ENCODE measurements at regions not wholly inside any gene's neighbourhood (a gene's known extent, or its start where the extent isn't known, plus 50 kb on each side); places are given as distances from the start of the nearest gene placed in this dataset.
"Not testable (repeated sequence)": the region's sequence is repeated elsewhere in the genome, so short reads cannot be mapped to it uniquely, and the experiment has no call there.

DNA sequence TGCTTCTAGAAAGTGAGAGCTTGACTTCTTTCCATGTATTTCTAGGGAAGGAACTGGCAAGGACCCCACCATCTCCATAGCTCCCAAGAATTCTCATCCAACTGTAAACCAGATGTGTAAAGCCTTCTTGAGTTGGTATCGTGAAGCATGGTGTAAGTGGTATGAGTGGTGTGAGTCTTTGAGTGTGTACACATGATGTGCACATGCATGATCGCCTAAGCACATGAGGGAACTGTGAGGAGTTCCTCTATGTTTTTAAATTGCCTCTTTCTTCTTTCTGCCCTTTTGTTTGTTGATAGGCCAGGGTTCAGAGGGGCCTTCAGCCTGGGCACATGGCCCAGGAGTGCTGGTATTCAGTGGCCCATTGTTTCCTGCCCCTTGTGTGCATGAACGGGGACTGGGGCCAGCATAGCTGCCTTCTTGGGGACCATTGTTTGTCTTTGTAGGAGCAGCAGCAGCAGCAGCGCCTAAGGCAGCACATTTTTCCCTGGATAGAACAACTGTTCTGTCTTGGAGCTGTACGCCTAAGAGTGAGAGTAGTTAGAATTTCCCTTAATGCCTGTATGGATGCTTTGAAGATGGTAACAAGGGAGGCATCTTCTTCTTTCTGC, 95.9 kb downstream of the SRGAP2 start:
- not testable (repeated sequence) for H3K27ac Mint-ChIP-seq; H3K9me3 Mint-ChIP-seq; H3K36me3 Mint-ChIP-seq (ENCODE audit: low read depth); H3K4me3 Mint-ChIP-seq; H3K27me3 Mint-ChIP-seq; H3K4me1 Mint-ChIP-seq (ENCODE audit: low read depth)

DNA sequence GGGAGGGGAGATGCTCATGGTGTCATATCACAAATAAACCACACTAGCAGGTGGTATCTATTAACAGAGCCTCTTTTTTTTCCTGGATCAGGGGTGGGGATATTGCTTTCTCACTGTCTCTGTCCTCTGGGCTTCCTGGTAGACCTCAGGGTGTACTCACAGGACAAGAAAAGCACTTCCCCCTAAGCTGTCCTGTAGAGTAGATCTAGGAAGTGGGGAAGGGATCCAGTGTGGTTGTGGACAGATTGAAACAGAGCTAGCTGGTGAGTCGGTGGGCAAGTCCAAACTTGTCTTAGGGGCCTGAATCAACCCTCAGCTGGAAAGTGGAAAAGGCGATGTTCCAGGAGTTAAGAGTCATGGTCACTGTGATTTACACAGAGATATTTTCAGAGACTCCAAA, 96.6 kb downstream of the SRGAP2 start:
- not testable (repeated sequence) for H3K27ac Mint-ChIP-seq; H3K4me3 Mint-ChIP-seq; H3K9me3 Mint-ChIP-seq; H3K4me1 Mint-ChIP-seq (ENCODE audit: low read depth); H3K27me3 Mint-ChIP-seq; H3K36me3 Mint-ChIP-seq (ENCODE audit: low read depth)

DNA sequence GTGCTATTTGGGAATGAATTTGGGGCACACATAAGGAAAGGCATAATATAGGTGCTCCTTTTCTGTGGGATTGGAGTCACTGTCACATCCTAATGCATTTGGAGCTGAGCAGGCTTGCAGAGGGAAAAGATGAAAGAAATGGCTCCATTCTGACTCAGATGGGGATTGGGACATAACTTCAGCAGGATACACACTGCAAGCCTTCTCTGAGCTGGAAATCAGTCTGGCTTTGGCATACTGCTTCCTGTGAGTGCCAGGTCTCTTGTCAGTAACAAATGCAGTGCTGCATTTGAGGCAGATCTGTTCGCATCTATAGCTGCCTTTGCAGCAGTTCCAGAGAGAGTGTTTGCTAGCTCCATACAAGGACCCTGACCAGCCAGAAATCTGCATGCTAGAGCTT, 98.7 kb downstream of the SRGAP2 start:
- not testable (repeated sequence) for H3K27me3 Mint-ChIP-seq; H3K36me3 Mint-ChIP-seq (ENCODE audit: low read depth); H3K27ac Mint-ChIP-seq; H3K9me3 Mint-ChIP-seq; H3K4me3 Mint-ChIP-seq; H3K4me1 Mint-ChIP-seq (ENCODE audit: low read depth)

DNA sequence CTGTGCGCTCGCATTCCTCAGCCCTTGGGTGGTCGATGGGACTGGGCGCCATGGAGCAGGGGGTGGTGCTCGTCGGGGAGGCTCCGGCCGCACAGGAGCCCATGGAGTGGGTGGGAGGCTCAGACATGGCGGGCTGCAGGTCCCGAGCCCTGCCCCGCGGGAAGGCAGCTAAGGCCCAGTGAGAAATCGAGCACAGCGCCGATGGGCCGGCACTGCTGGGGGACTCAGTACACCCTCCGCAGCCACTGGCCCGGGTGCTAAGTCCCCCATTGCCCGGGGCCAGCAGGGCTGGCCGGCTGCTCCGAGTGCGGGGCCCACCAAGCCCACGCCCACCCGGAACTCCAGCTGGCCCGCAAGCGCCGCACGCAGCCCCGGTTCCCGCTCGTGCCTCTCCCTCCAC, 104.1 kb downstream of the SRGAP2 start:
- H3K4me1 Mint-ChIP-seq (ENCODE audit: low read depth); H3K9me3 Mint-ChIP-seq; H3K36me3 Mint-ChIP-seq (ENCODE audit: low read depth); H3K27ac Mint-ChIP-seq; H3K4me3 Mint-ChIP-seq; H3K27me3 Mint-ChIP-seq: not testable (repeated sequence)

DNA sequence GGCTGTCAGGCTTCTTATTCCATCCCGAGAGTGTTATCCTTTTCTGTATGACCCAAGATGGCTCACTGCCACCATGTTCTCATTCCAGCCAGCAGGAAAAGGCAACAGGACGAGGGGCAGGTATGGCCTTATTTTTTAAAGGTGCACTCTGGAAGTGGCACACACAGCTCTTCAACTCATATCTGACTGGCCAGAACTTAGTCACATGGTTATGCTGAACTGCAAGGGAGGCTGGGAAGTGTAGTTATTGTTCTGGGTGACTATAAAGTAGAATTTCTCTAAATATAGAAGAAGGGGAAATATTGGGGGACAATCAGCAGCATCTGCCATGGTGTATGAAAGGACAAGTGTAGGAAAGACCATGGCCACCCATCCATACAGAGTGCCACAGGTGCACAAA, 107.6 kb downstream of the SRGAP2 start:
- not testable (repeated sequence) for H3K9me3 Mint-ChIP-seq; H3K4me3 Mint-ChIP-seq; H3K27me3 Mint-ChIP-seq; H3K27ac Mint-ChIP-seq; H3K36me3 Mint-ChIP-seq (ENCODE audit: low read depth); H3K4me1 Mint-ChIP-seq (ENCODE audit: low read depth)

DNA sequence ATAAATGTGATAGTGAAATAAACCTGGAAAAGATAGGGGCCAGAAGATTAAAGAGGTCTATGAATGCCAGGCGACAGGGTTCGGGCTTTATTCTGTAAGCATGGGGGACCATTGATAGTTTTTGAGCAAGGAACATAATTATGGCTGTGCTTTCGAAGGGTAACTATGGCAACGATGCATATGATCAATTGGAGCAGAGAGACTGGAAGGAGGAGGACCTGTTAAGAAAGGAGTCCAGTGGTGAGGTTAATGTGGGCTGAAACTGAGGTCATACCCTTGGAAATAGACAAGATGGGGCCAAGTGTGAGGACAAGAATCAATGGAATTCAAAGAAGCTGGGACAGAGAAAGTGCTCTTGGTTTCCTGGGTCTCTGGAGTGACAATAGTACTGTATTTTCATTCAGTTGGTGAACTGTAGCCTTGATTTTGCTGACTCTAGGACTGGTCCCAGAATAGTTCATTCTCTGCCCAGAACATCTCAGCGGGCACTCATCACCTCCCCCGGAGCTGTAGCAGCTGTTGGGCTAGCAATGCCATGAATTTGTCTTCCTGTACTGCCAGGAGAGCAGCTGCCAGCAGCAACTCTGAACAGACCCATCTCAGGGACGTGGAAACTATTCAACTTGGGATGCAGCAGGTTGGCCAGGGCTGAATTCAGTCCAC, 108.4 kb downstream of the SRGAP2 start:
- not testable (repeated sequence) for H3K27me3 Mint-ChIP-seq; H3K4me3 Mint-ChIP-seq; H3K9me3 Mint-ChIP-seq; H3K36me3 Mint-ChIP-seq (ENCODE audit: low read depth); H3K27ac Mint-ChIP-seq; H3K4me1 Mint-ChIP-seq (ENCODE audit: low read depth)

DNA sequence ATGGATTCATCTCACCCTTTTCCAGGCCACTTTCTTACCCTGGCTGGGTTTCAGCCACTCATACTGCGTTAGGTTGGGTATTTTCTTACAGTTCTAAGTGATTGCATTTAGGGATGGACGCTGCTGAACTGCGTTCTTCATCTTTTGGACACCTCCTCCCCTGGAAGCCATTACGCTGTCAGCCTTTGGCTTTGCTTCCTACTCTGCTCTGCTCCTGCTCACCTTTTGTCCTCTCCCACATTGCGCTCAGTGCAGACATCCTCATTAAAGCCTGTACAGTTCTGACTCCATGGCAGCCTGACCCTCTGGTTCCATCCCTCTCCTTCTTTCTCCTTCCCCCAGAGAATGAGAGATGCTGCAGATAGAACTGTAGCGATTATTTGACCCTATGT, 108.9 kb downstream of the SRGAP2 start:
- not testable (repeated sequence) for H3K27ac Mint-ChIP-seq; H3K36me3 Mint-ChIP-seq (ENCODE audit: low read depth); H3K4me1 Mint-ChIP-seq (ENCODE audit: low read depth); H3K4me3 Mint-ChIP-seq; H3K9me3 Mint-ChIP-seq; H3K27me3 Mint-ChIP-seq

DNA sequence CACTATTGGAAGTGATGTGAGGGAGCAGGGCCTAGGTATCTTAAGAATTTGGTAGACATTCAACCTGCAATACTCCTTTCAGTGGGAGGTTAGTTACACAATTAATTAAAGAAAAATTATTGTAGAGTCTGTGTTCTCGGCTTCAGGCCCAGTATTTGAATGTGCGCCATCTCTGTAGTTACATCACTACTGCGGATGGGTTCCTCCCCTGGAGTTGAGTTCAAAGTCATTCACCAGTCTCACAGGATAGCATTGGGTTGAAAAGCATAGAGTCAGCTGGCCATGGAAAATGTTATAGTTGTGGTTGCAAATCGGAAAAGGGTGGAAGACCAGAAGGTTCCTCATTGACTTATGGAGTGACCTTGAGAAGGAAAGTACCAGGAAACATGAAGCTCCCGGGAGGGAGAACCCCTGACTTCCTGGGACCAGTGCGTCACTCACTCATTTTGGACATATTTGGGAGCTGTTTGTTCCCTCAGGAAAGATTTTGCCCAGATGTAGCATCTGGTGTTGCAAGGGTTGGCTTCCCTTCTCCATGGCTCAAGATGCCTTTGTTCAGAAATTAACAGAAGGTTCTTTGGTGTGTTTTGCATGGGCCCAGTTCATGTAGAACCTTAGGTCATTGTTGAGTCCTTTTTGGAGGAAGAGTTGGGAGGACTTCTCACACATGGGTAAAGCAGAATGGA, 111.8 kb downstream of the SRGAP2 start:
- not testable (repeated sequence) for H3K27me3 Mint-ChIP-seq; H3K27ac Mint-ChIP-seq; H3K36me3 Mint-ChIP-seq (ENCODE audit: low read depth); H3K9me3 Mint-ChIP-seq; H3K4me1 Mint-ChIP-seq (ENCODE audit: low read depth); H3K4me3 Mint-ChIP-seq

DNA sequence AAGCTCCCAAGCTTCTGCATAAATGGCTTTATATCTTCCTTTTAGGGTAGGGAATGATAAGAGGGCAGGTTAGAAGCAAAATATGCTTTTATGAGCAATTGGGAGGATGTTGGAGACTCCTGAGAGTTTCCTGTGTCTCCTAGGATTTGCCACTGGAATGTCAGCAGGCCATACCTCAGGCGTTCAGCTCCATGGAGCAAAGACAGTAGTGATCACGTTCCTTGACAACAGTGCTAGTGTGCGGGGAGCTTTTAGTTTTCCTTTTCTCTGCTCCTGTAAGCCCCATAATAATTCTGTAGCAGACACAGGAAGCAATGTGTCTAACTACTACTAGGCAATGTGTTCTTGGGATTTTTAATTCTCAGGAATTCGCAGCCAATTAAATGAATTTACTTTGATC, 113.6 kb downstream of the SRGAP2 start:
- not testable (repeated sequence) for H3K9me3 Mint-ChIP-seq; H3K36me3 Mint-ChIP-seq (ENCODE audit: low read depth); H3K27me3 Mint-ChIP-seq; H3K4me1 Mint-ChIP-seq (ENCODE audit: low read depth); H3K27ac Mint-ChIP-seq; H3K4me3 Mint-ChIP-seq

DNA sequence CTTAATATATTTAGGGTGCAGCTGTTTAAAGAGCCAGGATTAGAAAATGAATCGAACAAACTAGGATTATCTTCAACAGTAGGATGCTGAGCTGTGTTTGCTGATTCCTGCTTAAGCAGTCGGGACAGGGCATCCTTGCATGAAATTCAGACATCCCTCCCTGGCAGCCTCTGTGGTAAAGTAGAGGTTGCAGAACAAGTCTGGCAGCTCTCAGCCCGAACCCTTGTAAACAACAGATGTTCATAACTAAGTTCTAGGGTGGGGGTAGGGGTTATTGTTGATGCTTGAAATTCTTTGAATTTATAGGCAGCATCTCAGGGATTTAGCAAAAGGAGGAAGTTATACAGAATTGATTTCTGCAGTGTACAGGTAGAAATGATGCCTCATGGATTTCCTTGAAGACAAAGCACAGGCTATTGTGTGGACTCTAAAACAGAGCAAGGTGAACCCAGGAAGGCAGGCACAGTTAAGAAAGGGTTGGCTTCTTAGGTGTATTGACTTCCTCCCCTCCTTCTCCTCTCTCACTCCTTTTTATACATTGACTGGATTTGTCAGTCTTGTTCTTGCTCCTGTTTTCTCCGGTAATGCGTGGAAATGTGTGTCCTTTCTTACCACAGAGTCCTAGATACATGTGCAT, 114.7 kb downstream of the SRGAP2 start:
- not testable (repeated sequence) for H3K4me3 Mint-ChIP-seq; H3K4me1 Mint-ChIP-seq (ENCODE audit: low read depth); H3K27ac Mint-ChIP-seq; H3K27me3 Mint-ChIP-seq; H3K9me3 Mint-ChIP-seq; H3K36me3 Mint-ChIP-seq (ENCODE audit: low read depth)

DNA sequence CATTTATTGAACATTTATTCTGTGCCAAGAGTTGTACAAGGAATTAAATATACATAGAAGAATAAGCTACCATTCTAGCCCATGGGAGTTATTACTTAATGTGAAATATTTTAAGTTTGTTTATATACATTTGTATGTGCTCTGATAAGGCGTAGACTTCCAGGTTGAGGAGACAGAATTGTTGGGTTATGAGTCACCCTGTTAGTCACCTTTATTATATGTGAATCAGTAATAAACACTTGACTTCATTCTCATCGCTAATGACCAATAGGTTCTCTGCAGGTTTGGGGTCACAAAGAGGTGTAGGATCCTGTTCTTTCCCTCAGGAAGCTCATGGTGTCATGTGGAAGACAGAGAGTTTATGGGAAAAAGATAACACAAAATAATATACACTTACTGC, 116.9 kb downstream of the SRGAP2 start:
- not testable (repeated sequence) for H3K27me3 Mint-ChIP-seq; H3K36me3 Mint-ChIP-seq (ENCODE audit: low read depth); H3K4me3 Mint-ChIP-seq; H3K4me1 Mint-ChIP-seq (ENCODE audit: low read depth); H3K9me3 Mint-ChIP-seq; H3K27ac Mint-ChIP-seq

DNA sequence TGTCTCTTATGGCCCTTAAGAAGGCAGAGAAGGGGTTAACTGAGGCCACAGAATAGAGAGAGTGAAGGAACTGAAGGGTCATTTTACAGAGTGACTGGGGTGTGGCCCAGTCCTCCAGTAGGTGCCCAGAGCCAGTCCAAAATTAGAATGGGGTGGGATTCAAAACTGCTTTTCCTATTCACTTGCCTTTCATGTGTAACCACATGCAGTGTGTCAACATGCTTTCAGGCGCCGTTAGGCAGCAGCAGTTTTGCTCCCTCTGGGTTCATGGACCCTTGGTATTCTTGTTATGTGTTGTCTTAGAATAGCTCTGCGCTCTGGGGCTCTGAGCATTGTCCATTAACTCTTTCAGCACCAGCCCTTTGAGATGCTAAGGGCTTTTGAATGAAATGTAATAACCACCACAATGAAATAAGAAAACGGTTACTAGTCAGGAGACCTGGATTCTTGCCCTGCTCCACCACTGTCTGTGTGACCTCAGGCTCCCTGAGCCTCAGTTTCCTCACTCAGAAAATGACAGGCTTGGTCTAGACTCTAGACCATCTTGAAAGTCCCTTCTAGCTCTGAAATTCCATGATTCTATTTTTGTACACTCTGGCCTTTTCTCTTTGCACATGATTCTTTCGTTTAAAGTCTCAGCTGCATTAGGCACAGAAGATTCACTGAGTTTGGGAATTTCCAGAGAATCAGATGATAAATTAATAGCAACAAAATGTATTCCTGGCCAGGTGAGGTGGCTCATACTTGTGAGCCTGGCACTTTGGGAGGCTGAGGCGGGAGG, 123.0 kb downstream of the SRGAP2 start:
- not testable (repeated sequence) for H3K27me3 Mint-ChIP-seq; H3K9me3 Mint-ChIP-seq; H3K4me1 Mint-ChIP-seq (ENCODE audit: low read depth); H3K36me3 Mint-ChIP-seq (ENCODE audit: low read depth); H3K27ac Mint-ChIP-seq; H3K4me3 Mint-ChIP-seq

DNA sequence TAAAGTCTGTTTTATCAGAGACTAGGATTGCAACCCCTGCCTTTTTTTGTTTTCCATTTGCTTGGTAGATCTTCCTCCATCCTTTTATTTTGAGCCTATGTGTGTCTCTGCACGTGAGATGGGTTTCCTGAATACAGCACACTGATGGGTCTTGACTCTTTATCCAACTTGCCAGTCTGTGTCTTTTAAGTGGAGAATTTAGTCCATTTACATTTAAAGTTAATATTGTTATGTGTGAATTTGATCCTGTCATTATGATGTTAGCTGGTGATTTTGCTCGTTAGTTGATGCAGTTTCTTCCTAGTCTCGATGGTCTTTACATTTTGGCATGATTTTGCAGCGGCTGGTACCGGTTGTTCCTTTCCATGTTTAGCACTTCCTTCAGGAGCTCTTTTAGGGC, 128.3 kb downstream of the SRGAP2 start:
- not testable (repeated sequence) for H3K27me3 Mint-ChIP-seq; H3K9me3 Mint-ChIP-seq; H3K4me1 Mint-ChIP-seq (ENCODE audit: low read depth); H3K4me3 Mint-ChIP-seq; H3K36me3 Mint-ChIP-seq (ENCODE audit: low read depth); H3K27ac Mint-ChIP-seq

DNA sequence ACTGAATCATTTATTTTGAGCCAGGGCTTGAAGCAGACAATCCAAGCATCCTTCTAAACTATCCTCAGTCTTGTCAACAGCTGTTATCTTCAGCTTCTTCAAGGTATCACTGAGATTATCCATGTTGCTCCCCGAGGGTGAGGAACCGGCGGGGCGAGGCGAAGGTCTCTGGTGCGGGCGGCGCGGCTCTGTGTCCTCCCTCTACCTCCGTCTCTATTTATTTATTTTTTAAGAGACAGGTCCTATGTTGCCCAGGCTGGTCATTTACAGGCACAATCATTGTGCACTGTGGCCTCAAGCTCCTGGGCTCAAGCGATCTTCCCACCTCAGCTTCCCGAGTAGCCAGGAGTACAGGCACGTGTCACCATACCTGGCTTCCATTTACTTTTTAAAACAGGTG, 130.0 kb downstream of the SRGAP2 start:
- not testable (repeated sequence) for H3K27ac Mint-ChIP-seq; H3K4me1 Mint-ChIP-seq (ENCODE audit: low read depth); H3K9me3 Mint-ChIP-seq; H3K4me3 Mint-ChIP-seq; H3K27me3 Mint-ChIP-seq; H3K36me3 Mint-ChIP-seq (ENCODE audit: low read depth)

DNA sequence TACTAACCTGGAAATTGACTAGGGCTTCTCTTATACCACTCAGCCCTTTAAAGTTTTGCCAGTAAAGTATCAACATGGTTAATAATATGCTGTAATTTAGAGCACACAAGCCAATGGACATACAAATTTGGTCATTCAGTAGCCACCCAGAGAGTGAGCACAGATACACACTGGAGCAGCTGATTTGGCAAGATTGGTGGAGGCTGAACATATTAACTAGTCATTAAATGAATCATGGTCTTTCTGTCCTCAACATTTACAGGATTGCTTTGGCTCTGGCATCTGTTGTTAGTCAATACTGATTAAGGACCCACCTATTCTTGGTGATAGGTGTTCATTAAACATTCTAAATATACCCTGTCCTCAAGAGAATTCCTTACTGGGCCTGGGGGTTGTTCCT, 130.6 kb downstream of the SRGAP2 start:
- H3K27me3 Mint-ChIP-seq; H3K36me3 Mint-ChIP-seq (ENCODE audit: low read depth); H3K4me1 Mint-ChIP-seq (ENCODE audit: low read depth); H3K27ac Mint-ChIP-seq; H3K9me3 Mint-ChIP-seq; H3K4me3 Mint-ChIP-seq: not testable (repeated sequence)
